Left ventricle myocardium inferior (tissue), 1 donor: ENCODE measurements at regions not wholly inside any gene's neighbourhood (a gene's known extent, or its start where the extent isn't known, plus 50 kb on each side); places are given as distances from the start of the nearest gene placed in this dataset.
A peak's percentile ranks its signal among the peaks of the same experiment; 100 is the strongest.

Source experiments
- DNase-seq: peaks from one replicate; pipeline ENCODE4 v3.0.0-alpha.2; 2020
- H3K27ac ChIP-seq: fragments of 200-600 bp; replicated peaks from 2 replicates; pipeline ENCODE4 v1.8.0; 2021
- H3K27me3 ChIP-seq: fragments of 200-600 bp; 2 replicates; pipeline ENCODE4 v1.8.0; 2021; ENCODE audit warnings: low read depth
- H3K36me3 ChIP-seq: fragments of 200-600 bp; 2 replicates; pipeline ENCODE4 v1.8.0; 2021
- H3K4me1 ChIP-seq: fragments of 200-600 bp; 2 replicates; pipeline ENCODE4 v1.8.0; 2021
- H3K4me3 ChIP-seq: fragments of 200-600 bp; 2 replicates; pipeline ENCODE4 v1.8.0; 2021; ENCODE audit warnings: mild to moderate bottlenecking, moderate library complexity
- H3K9me3 ChIP-seq: fragments of 200-600 bp; replicated peaks from 2 replicates; pipeline ENCODE4 v1.8.0; 2021
- CTCF ChIP-seq: fragments of 200-600 bp; IDR thresholded peaks from 2 replicates; pipeline ENCODE4 v1.8.0; 2021; ENCODE audit warnings: antibody characterized with exemption, mild to moderate bottlenecking, borderline replicate concordance
- intact Hi-C: fragments of 100-400 bp; cut with micrococcal nuclease; formaldehyde crosslinking; loops from one replicate; pipeline ENCODE4 v1.11.0; 2022
- donor health status: DM: no; HTN: yes; CAD: no; lungs with severe emphysema.

DNA sequence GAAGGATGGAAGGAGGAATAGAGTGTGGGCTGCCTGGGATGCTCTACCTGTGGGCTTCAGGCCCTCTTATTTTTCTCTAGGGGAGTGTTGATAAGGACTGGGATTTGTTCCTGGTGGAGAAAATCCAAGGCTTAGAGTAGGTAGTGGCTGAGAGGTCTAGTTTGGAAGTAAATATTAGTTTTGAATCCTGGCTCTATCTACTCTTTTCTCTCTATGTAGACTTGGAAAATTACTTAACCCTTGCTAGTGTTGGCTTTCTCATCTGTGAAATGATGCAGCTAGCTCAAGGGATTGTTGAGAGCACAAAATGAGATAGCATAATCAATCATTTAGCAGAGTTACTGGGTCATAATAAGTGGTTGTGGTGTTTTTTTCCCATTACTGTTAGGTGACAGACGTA is 102.7 kb upstream of the MLIP start:
- Histone ChIP-seq H3K36me3 (no peaks in the 10 kb centered on the region), H3K9me3 (no peaks in the 10 kb centered on the region), H3K4me3 (no peak overlapping the region), H3K4me1 (peaks cover 38% of the 10 kb centered on the region), H3K27me3 (no peaks in the 10 kb centered on the region), H3K27ac (no peak overlapping the region)
- TF ChIP-seq CTCF: no peak
- intact Hi-C loops: no loop called here
- no peak for DNase-seq

GRCh38 chr6:54009052-54009654 is 102.1 kb upstream of the MLIP start:
- Histone ChIP-seq H3K9me3 (no peaks in the 10 kb centered on the region), H3K4me3 (no peak overlapping the region), H3K36me3 (no peaks in the 10 kb centered on the region), H3K27me3 (no peaks in the 10 kb centered on the region), H3K4me1 (peaks cover 37% of the 10 kb centered on the region), H3K27ac (peak overlapping the region; percentile 74)
- intact Hi-C loops: no loop called here
- TF ChIP-seq CTCF: no peak
- DNase-seq: no peak

GRCh38 chr6:54010340-54011276 is 100.6 kb upstream of the MLIP start:
- Histone ChIP-seq H3K27me3 (no peaks in the 10 kb centered on the region), H3K9me3 (no peaks in the 10 kb centered on the region), H3K4me1 (peaks cover 37% of the 10 kb centered on the region), H3K4me3 (peak overlapping the region; percentile 27), H3K36me3 (no peaks in the 10 kb centered on the region), H3K27ac (peak overlapping the region; percentile 74)
- intact Hi-C loops: no loop called here
- no peak for TF ChIP-seq CTCF
- DNase-seq: no peak

GRCh38 chr6:54011277-54011648 is 100.0 kb upstream of the MLIP start:
- intact Hi-C loops: no loop called here
- peak overlapping the region; percentile 27 for H3K4me3 ChIP-seq

GRCh38 chr6:54013966-54014365 is 97.3 kb upstream of the MLIP start:
- H3K27me3 ChIP-seq: no peaks in the 10 kb centered on the region
- no peak overlapping the region for H3K4me3 ChIP-seq
- intact Hi-C loops: no loop called here
- no peak for DNase-seq
- no peaks in the 10 kb centered on the region for H3K9me3 ChIP-seq
- TF ChIP-seq CTCF: no peak
- H3K27ac ChIP-seq: no peak overlapping the region
- no peaks in the 10 kb centered on the region for H3K36me3 ChIP-seq
- peaks cover 50% of the 10 kb centered on the region for H3K4me1 ChIP-seq

More at GRCh38 chr6:54011277-54011648, 100.0 kb upstream of the MLIP start:
- Histone ChIP-seq H3K4me1 (peaks cover 37% of the 10 kb centered on the region), H3K9me3 (no peaks in the 10 kb centered on the region), H3K27ac (peak overlapping the region; percentile 74), H3K36me3 (no peaks in the 10 kb centered on the region), H3K27me3 (no peaks in the 10 kb centered on the region)
- no peak for DNase-seq
- no peak for TF ChIP-seq CTCF
